ENCODE measurements at regions not wholly inside any gene's neighbourhood (a gene's known extent, or its start where the extent isn't known, plus 50 kb on each side); places are given as distances from the start of the nearest gene placed in this dataset.
A peak's percentile ranks its signal among the peaks of the same experiment; 100 is the strongest.
"Not testable (repeated sequence)": the region's sequence is repeated elsewhere in the genome, so short reads cannot be mapped to it uniquely, and the experiment has no call there.

DNA sequence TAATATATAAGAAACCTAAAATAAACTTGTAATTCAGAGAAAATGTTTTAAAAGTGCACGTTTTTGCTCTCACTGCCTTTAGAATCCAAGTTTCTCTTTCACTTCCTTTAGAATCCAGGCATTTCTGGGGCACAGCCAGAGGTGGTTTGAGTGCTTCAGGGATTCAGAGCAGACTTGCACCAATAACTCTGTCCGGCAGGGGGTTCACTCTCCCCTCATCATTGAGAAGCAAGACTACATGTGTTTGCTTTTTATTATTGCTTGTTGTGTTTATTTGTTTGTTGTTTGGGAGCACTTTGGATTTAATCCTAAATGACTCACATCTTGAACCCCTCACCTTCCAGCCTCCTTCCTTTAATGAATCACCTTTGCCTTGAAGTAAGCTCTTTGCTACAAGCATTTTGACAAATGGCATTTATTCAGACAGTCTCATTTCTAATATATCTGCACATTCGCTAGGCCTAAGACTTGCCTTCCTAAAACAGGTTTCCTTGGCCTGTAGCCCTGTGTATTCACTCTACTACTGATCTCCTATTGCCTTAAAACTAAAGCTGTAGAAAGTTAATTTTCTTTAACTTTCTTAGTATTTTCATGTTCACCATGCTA lies 233.5 kb upstream of the ATP5MC3 start:
- DNase-seq (ENCODE audit: low read depth in 3 of 3) = no peak

DNA sequence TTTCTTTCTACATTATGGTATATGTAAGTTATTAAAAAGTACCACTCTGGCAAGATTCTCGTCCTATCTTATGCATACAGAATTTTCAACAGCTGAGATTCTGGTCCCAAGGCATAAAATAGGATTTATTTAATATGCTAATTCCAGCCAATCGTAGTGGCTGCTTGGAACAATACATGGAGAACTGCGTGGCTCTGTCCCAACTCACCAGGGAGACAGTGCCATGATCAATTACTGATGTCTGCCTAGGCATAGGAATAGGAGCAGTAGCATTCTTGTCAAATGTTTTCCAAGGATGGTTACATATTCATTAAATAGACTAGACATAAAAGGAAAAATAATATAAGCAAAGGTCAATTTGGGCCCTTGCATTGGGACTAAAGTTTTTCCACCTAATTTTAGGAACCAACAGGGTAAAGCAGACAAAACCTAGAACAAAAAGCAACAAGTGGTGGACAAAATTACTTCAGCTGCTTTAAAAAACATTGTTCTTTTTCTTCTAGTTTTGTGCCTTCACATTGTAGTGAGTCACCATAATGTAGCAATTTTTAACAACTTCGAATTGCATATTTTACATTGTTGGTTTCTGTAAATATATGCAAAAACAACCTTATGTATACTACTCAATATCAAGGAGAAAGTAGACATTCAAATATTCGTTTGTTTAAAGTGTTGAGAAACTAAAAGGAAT lies 232.8 kb upstream of the ATP5MC3 start:
- DNase-seq (ENCODE audit: low read depth in 3 of 3) = no peak

DNA sequence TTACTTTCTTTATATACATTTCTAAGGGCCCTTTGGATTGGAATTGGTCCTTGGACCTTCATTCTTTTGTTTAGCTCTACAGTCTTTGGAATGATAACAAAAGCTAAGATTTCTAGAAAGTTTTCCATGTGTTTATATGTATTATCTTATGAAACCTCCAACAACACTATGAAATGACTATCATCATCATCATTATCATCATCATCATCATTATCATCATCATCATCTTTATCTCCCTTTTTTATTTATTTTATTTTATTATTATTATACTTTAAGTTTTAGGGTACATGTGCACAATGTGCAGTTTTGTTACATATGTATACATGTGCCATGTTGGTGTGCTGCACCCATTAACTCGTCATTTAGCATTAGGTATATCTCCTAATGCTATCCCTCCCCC lies 229.4 kb upstream of the ATP5MC3 start:
- DNase-seq (ENCODE audit: low read depth in 3 of 3) = not testable (repeated sequence)

DNA sequence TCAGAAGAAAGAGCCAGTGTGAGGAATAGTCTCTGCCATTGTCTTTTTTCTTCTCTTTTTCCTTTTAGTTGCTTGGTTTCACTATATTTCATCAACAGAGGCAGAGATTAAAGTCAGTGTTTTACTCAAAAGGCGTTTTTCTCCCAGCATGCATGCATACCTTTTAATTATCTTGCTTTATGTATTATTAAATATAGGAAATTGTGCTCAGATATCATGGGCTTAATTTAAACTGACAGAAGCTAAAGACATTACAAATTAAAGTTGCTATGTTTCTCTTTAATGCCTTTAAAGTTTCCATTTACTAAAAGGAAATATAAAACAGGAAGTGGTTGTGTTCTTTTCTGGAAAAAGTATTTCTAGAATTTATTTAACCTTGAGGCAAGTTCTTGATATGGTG lies 223.3 kb upstream of the ATP5MC3 start:
- DNase-seq (ENCODE audit: low read depth in 3 of 3) = no peak

DNA sequence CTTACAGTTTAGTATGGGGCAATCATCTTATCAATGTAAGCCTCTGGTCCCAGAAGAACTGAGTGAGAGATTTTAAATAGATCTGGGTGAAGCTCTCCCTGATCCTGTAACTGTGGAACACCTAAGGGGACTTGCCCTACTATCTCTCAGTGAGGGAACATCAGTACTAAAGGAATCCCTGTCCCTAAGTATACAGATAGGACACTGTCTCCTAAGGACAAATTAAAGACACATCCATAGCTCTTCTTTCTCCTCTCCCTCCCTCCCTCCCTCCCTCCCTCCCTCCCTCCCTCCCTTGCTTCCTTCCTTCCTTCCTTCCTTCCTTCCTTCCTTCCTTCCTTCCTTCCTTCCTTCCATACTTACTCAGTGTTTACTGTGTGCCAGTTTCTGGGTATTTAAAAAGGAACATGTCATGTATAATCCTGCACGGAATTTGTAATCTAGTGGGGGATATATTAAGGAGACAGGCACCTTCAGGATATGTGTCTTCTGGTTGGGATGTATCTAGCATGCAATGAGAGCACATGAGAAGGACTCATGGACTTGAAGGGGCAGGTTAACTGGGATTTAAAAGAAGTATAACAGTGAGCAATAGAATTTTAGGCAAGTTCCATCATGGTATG lies 222.2 kb upstream of the ATP5MC3 start:
- no peak for DNase-seq (ENCODE audit: low read depth in 3 of 3)

DNA sequence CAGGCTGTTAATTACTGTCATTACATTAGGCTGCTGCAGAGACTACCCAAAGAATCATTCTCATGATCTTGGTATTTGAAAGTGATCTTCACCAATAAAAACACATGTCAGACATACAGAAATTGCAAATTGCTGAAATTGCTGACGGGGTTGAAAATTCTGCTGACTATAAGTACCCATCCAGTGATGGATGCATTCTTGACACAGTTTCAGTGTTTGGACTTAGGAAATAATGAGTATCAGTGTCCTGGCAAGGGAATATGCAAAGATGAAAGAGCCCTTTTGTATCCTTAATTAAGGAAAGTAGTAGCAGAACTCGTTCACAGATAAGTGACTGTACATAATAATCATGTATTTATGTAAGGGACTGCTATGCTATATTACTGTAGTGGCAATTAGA lies 221.1 kb upstream of the ATP5MC3 start:
- DNase-seq (ENCODE audit: low read depth in 3 of 3) = no peak

DNA sequence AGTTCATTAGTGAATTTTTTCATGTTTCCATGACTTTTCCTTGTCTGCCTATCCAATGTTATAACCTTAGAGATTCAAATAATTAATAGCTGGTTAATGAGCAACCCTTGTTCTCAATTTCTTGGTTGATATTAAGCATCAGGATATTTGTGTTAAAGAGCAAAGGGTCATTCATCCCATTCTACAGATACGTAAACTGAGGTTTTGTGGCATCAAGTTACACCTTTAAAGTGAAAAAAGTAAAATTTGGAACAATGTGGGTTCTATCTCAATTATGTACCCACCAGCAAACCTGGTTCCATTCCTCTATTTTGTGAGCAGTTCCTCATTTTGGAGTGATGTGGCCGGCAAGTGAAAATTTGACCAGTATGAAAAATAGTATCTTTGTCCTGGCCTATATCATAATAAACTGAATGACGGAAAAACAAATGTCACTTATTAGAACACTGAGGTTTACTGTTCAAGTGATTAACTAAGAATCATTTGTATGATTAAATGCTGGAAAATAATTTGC lies 220.5 kb upstream of the ATP5MC3 start:
- no peak for DNase-seq (ENCODE audit: low read depth in 3 of 3)

DNA sequence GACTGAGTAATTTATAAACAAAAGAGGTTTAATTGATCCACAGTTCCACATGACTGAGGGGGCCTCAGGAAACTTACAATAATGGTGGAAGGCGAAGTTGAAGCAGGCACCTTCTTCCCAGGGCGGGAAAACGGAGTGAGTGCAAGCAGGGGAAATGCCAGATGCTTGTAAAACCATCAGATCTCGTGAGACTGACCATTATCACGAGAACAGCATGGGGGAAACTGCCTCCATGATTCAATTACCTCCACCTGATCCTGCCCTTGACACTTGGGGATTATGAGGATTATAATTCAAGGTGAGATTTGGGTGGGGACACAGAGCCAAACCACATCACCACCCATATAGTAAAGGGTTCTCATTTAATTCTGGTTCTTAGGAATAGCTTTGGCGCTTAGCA lies 219.5 kb upstream of the ATP5MC3 start:
- no peak for DNase-seq (ENCODE audit: low read depth in 3 of 3)

DNA sequence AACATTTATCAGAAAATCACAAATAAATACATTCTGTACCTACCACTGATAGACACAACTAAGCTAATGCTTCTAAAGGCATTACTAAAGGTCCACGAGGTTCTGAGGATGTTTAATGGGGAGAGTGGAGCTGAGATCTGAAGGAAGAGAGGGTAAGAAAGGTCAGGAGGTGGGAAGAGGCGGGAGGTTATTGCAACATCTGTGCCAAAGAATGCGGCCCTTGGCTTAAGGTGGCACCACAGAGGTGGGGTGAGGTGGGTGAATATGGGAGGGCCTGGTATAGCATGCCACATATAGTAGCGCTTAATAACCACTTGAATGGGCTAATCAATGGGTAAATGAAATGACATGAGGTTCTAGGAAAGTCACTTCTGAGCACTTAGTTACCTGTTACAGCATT lies 217.8 kb upstream of the ATP5MC3 start:
- no peak for DNase-seq (ENCODE audit: low read depth in 3 of 3)

DNA sequence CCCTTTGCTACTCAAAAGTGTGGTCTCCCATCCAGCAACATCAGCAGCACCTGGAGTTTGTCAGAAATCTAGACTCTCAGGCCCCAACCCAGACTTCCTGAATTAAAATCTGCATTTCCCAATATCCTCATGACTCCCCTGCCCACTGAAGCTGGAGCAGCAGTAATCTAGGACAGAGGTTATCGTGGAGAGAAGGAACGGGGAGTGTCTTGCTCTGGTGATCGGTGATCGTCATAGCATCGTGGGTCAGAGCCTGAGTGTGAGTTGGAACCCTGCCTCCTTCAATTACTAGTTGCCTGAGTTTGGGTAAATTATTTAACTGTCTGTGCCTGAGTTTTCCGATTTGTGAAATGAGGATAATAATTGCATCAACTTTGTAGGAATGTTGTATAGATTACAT lies 217.3 kb upstream of the ATP5MC3 start:
- no peak for DNase-seq (ENCODE audit: low read depth in 3 of 3)

DNA sequence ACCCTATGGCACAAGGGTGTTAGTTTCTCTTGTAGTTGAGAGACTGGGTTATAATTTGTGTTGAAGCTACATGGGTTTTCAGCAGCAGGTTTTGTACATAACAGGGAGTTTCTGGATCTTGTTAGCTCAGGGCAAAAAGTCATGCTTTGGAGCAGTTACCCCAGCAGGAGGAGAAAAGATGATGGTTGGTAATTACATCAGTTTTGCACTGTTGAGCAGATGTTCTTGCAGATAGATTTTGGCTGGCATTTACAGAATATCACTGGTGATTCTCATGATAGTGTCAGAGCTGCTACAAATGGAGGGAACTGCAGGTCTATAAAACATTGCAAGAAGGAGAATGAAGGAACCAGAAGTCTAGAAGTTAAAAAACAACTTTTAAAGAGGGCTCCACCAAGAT lies 215.2 kb upstream of the ATP5MC3 start:
- DNase-seq (ENCODE audit: low read depth in 3 of 3) = no peak

DNA sequence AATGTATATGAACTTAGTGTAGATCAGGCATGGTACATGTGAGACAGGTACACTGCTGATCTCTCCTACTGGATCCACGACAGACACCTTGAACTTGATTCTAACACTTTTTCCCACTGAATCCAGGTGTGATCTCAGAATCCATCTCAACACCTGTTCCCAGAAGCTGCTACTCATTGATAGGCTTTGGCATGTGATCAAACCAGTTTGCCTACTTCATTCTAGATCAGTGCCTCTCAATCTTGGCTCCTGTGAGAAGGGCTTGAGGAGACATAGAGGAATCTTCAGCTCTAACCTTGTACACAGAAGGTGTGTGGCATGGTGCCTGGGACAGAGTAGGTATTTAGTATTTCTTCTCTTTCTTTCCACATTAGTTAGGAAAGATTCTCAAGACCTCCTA lies 212.3 kb upstream of the ATP5MC3 start:
- no peak for DNase-seq (ENCODE audit: low read depth in 3 of 3)

DNA sequence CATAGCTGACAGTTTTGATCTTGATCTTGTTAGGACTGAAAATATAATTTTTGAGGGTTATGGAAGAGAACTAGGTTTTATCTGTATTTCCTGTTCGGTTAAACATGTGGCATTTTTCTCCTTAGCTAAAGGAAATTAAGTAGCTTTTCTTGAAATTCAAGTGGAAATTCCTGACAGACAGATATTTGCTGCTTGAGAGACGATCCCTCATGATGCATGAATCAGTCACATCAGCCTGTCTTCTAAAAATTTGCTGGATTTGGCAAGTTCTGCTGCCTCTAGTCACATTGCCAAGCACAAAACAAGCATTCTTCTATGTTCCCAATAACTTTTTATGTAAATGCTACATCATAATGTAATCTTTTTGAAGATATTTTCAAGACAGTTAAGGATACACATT lies 201.8 kb upstream of the ATP5MC3 start:
- no peak for DNase-seq (ENCODE audit: low read depth in 3 of 3)

DNA sequence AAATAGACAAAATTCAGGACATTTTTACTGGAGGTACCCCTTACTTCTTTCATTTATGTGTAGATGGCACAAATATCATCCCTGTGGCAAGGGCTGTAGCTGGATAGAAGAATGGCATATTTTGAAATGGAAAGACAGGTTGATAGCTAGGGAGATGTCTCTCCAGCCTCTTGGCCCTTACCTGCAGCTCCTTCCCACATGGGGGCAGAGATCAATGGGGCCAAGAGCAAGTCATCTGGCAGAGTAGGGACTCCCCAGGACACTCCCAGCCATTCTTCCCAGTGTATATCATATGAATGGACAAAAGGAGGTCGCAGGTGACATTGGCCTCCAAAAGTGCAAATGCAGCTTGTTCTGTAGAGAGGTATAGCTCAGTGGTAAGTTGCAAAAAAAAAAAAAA lies 192.2 kb upstream of the ATP5MC3 start:
- no peak for DNase-seq (ENCODE audit: low read depth in 3 of 3)

DNA sequence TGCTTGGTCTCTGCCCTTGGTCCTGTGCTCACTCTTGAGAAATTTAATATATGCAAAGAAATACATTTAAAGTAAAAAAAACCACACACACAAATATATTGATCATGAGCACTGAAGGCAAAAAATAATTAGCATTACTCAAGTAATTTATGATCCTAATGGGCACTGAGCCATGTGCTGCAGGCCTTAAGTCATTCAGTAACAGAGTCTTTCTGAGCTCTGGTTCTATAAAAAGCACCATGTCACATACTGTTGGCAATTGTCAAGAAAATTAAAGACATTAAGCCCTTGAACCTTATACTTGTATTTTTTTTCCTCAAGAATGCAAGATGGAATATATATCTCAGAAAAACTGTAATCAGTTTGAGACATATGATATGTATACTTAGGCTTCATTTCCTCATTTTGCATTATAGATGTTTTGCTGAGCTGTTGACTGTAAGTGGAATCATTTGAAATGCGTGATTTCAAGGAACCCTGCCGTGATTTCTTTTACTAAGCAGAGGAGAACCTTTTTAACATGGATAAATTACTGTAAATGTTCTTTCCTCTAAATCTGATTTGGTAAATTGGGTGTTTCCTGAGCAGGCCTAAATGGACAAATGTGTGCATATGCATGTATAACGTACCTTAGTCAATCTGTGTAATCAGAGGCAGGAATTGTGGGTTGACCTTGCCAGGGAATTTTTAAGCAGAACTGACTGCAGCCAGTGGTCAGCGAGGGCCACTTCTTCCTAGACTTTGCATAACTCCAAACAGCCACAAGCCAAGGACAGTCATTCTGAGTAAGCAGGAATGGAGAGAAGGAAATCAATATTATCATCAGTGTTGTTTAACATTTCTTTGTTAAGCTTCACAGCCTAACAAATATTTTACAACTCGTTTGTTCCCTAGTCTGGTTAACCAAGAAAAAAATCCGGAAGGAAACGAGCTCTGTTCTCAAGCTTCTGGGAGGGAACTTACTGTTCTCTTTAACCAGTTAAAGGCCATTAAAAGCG lies 191.5 kb upstream of the ATP5MC3 start:
- DNase-seq (ENCODE audit: low read depth in 3 of 3) = no peak

DNA sequence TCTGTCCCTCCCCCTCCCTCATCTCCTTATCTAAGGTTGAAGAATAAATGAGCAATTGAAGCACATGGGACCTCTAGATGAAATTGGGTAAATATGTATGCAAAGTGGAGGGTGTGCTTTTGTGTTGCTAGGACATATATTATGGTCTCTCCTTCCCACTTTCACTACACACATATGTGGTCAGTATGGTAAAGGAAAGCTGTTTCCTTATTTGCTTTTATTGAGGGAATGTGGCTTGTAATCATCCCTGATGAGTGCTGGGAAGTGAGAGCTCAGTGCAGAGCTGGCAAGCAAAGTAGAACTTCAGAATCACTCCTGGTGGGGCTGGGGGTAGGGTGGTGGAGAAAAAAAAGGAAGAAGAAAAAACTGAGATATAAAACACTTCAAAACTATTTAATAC lies 189.9 kb upstream of the ATP5MC3 start:
- no peak for DNase-seq (ENCODE audit: low read depth in 3 of 3)

DNA sequence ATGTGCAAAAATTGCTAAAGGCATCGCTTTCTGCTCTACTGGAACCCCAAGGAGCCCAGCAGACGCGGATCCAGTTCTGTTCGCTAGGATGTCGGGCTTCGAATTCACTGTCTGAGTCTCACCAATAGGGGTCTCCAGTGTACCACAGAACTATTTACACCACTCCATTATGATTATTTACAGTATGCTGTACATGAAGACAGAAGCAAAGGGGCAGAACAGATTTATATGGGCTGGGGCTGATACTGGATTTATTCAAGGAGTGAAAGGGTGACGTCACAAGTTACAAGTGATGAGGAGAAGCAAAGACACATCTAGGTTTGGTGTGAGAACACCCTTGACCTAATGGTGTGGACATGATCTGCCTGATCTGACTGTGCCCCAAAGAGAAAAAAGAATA lies 185.3 kb upstream of the ATP5MC3 start:
- DNase-seq (ENCODE audit: low read depth in 3 of 3) = peak in 1 of 3 experiments; percentile 7

DNA sequence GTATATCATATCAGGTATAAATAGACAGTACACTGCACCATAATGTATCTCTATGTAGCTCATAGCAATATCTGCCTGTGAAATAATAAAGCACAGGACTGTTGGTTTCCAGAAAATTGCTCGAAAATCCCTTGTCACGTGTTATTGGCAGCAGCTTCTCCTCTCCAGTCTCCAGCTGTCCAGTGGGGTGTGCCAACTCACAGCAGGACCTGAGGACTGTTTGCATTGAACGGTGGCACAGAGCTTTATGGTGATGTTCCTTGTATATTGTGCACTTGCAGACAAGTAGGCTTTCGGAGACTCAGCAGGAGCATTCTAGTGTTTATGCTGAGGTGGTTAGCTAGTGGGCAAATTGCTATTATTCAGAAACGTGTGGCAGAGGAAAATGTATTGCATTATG lies 182.2 kb upstream of the ATP5MC3 start:
- no peak for DNase-seq (ENCODE audit: low read depth in 3 of 3)

DNA sequence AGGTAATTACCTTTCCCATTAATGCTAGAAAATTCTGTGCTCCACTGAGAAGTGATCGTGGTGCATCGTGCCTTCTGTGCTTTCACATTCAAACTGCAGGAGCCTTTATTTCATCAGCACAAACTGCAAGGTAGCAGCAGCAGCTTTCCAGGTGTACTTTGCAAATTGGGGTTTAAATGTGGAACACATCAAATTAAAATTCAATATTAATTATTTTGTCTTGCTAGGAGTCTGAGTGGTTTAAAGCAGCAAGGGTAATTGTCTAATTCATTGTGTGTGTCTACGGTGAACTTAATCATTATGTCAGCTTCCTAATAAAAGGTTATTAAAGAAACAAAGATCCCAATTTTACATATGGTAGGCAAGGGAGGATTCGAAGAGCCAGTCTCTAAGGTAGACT lies 180.8 kb upstream of the ATP5MC3 start:
- no peak for DNase-seq (ENCODE audit: low read depth in 3 of 3)

DNA sequence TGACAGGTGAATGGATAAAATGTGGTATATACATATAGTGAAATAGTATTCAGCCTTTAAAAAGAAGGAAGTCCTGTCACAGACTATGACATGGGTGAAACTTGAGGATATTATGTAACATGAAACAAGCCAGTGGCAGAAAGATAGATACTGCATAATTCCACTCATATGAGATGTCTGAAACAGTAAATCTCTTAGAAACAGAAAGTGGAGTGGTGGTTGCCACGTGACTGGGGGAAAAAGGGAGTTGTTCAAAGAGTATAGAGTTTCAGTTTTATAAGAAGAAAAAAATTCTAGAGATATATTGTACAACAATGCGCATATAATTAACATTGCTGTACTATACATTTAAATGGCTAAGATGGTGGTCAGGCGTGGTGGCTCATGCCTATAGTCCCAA lies 178.2 kb upstream of the ATP5MC3 start:
- DNase-seq (ENCODE audit: low read depth in 3 of 3) = no peak

DNA sequence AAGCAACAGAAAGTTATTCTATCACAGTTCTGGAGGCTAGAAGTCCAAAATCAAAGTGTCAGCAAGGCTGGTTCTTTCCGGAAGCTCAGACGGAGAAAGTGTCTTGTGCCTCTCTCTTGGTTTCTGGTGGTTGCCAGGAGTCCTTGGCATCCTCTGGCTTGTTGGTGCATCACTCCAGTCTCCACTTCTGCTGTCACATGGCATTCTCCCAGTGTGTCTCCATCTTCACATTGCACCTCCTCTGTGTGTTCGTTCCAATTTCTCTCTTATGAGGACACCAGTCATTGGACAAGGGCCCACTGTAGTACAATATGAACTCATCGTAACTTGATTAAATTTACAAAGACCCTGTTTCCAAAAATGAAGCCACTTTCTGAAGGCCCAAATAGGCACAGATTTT lies 175.4 kb upstream of the ATP5MC3 start:
- no peak for DNase-seq (ENCODE audit: low read depth in 3 of 3)

DNA sequence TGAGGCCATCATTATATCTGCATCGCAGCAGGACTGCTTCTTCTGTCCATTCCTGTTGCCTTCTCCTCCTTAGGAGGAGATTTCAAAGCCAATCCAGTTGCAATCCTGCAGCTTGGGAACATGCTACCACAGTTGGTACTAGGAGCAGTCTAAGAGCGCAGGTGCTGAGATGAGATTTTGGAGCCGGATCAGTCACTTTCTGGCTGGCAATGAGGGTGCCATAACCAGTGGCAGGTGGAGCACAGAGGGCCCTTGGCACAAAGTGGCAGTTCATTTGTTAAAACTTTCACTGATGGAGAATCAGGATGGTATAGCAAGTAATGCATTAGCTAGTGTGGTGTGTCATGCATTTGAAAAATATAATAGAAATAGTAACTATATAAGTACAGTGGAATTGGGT lies 173.7 kb upstream of the ATP5MC3 start:
- no peak for DNase-seq (ENCODE audit: low read depth in 3 of 3)
